ENCODE measurements at regions not wholly inside any gene's neighbourhood (a gene's known extent, or its start where the extent isn't known, plus 50 kb on each side); places are given as distances from the start of the nearest gene placed in this dataset.

GRCh38 chr6:15143086-15143485 is 102.8 kb upstream of the JARID2 start:
- TF ChIP-seq ZBTB11 (tag by site-specific recombination; conservative IDR thresholded peaks at IDR 0.05; ENCODE audit: low read depth) (no peak), ZBTB8A (tag by site-specific recombination; IDR thresholded peaks at IDR 0.05) (no peak), BCL6B (tag by site-specific recombination; IDR thresholded peaks at IDR 0.05) (no peak), ZNF514 (tag by site-specific recombination; IDR thresholded peaks at IDR 0.05) (no peak), KLF10 (tag by site-specific recombination; IDR thresholded peaks at IDR 0.05) (no peak), ZNF121 (tag by site-specific recombination; IDR thresholded peaks at IDR 0.05) (no peak), ZNF311 (tag by site-specific recombination; IDR thresholded peaks at IDR 0.05; ENCODE audit: borderline replicate concordance) (no peak), ZNF266 (tag by site-specific recombination; IDR thresholded peaks at IDR 0.05; ENCODE audit: low read depth) (no peak), SETDB1 (IDR thresholded peaks at IDR 0.05; ENCODE audit: insufficient read length, low read length) (no peak), SP2 (tag by site-specific recombination; IDR thresholded peaks at IDR 0.05) (no peak), ZNF558 (tag by site-specific recombination; IDR thresholded peaks at IDR 0.05) (no peak), ZNF48 (tag by site-specific recombination; IDR thresholded peaks at IDR 0.05) (no peak)
- TF ChIP-seq, protein P1, sequence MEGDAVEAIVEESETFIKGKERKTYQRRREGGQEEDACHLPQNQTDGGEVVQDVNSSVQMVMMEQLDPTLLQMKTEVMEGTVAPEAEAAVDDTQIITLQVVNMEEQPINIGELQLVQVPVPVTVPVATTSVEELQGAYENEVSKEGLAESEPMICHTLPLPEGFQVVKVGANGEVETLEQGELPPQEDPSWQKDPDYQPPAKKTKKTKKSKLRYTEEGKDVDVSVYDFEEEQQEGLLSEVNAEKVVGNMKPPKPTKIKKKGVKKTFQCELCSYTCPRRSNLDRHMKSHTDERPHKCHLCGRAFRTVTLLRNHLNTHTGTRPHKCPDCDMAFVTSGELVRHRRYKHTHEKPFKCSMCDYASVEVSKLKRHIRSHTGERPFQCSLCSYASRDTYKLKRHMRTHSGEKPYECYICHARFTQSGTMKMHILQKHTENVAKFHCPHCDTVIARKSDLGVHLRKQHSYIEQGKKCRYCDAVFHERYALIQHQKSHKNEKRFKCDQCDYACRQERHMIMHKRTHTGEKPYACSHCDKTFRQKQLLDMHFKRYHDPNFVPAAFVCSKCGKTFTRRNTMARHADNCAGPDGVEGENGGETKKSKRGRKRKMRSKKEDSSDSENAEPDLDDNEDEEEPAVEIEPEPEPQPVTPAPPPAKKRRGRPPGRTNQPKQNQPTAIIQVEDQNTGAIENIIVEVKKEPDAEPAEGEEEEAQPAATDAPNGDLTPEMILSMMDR (tag by site-specific recombination; IDR thresholded peaks at IDR 0.05): no peak
